ENCODE measurements at regions not wholly inside any gene's neighbourhood (a gene's known extent, or its start where the extent isn't known, plus 50 kb on each side); places are given as distances from the start of the nearest gene placed in this dataset.
"Not testable (repeated sequence)": the region's sequence is repeated elsewhere in the genome, so short reads cannot be mapped to it uniquely, and the experiment has no call there.

GRCh38 chr5:104650313-104651055 is 1087.9 kb upstream of the NUDT12 start:
- DNase-seq, result no peak

- DNase-seq, result no peak
Measured at GRCh38 chr5:104646416-104646815, 1083.8 kb upstream of the NUDT12 start.

GRCh38 chr5:104643320-104643719 is 1080.7 kb upstream of the NUDT12 start:
- DNase-seq, result peak; percentile 21

GRCh38 chr5:104635227-104635626 is 1072.6 kb upstream of the NUDT12 start:
- DNase-seq, result peak; percentile 58

GRCh38 chr5:104628911-104629310 is 1066.3 kb upstream of the NUDT12 start:
- peak; percentile 48 for DNase-seq

GRCh38 chr5:104626122-104626521 is 1063.5 kb upstream of the NUDT12 start:
- no peak for DNase-seq

GRCh38 chr5:104612005-104612404 is 1049.4 kb upstream of the NUDT12 start:
- no peak for DNase-seq

GRCh38 chr5:104611135-104611767 is 1048.7 kb upstream of the NUDT12 start:
- DNase-seq, result no peak

- no peak for DNase-seq
Measured at GRCh38 chr5:104606258-104606829, 1043.8 kb upstream of the NUDT12 start.

GRCh38 chr5:104599726-104600125 is 1037.1 kb upstream of the NUDT12 start:
- no peak for DNase-seq

- DNase-seq, result no peak
Measured at GRCh38 chr5:104598285-104598684, 1035.7 kb upstream of the NUDT12 start.

GRCh38 chr5:104594850-104595249 is 1032.3 kb upstream of the NUDT12 start:
- DNase-seq, result no peak

GRCh38 chr5:104576677-104577076 is 1014.1 kb upstream of the NUDT12 start:
- no peak for DNase-seq

- DNase-seq, result peak; percentile 3
Measured at GRCh38 chr5:104573949-104574709, 1011.5 kb upstream of the NUDT12 start.

GRCh38 chr5:104569621-104570020 is 1007.0 kb upstream of the NUDT12 start:
- DNase-seq, result peak; percentile 1

- DNase-seq, result no peak
Measured at GRCh38 chr5:104564530-104564929, 1001.9 kb upstream of the NUDT12 start.

- no peak for DNase-seq
Measured at GRCh38 chr5:104556957-104557356, 994.4 kb upstream of the NUDT12 start.

- no peak for DNase-seq
Measured at GRCh38 chr5:104551628-104552027, 989.0 kb upstream of the NUDT12 start.

- not testable (repeated sequence) for DNase-seq
Measured at GRCh38 chr5:104546871-104547270, 984.3 kb upstream of the NUDT12 start.

- DNase-seq, result peak; percentile 2
Measured at GRCh38 chr5:104541141-104541785, 978.7 kb upstream of the NUDT12 start.

GRCh38 chr5:104540448-104540847 is 977.9 kb upstream of the NUDT12 start:
- DNase-seq, result peak; percentile 64

- no peak for DNase-seq
Measured at GRCh38 chr5:104539618-104540350, 977.2 kb upstream of the NUDT12 start.

Data from fibroblast of skin of abdomen (primary cell).